Activated T-helper 2 cell treated with anti-CD3 and anti-CD28 coated beads, Interferon-gamma antibody, Interleukin-2, Interleukin-4, amounts not matched to agents 10 μg/mL and 5 μg/mL and 100 μg/mL, durations not matched to agents 14 hours and 24 hours and 36 hours (primary cell): ENCODE measurements at regions not wholly inside any gene's neighbourhood (a gene's known extent, or its start where the extent isn't known, plus 50 kb on each side); places are given as distances from the start of the nearest gene placed in this dataset.

Experiments
- DNase-seq: peaks from one replicate; pipeline ENCODE4 v3.0.0; 2021; ENCODE audit warnings: low spot score
- H3K27ac Mint-ChIP-seq: one replicate; pipeline ENCODE4 v1.8.0; 2021; ENCODE audit warnings: mixed read lengths
- H3K27me3 Mint-ChIP-seq: one replicate; pipeline ENCODE4 v1.8.0; 2021; ENCODE audit warnings: low read depth, mixed read lengths
- H3K36me3 Mint-ChIP-seq: one replicate; pipeline ENCODE4 v1.8.0; 2021; ENCODE audit warnings: low read depth, mixed read lengths
- H3K4me1 Mint-ChIP-seq: one replicate; pipeline ENCODE4 v1.8.0; 2021; ENCODE audit warnings: low read depth, mixed read lengths
- H3K4me3 Mint-ChIP-seq: one replicate; pipeline ENCODE4 v1.8.0; 2021; ENCODE audit warnings: low read depth, mild to moderate bottlenecking, moderate library complexity, mixed read lengths
- H3K9me3 Mint-ChIP-seq: one replicate; pipeline ENCODE4 v1.8.0; 2021; ENCODE audit warnings: mixed read lengths
- intact Hi-C: fragments of 100-400 bp; cut with micrococcal nuclease; formaldehyde crosslinking; loops from one replicate; pipeline ENCODE4 v1.15.1; 2023

- intact Hi-C loops: no loop called here
- Mint-ChIP-seq H3K27me3 (peaks cover 1% of the 10 kb centered on the region), H3K4me1 (no peaks in the 10 kb centered on the region), H3K9me3 (no peaks in the 10 kb centered on the region), H3K27ac (no peak overlapping the region), H3K4me3 (no peak overlapping the region), H3K36me3 (no peaks in the 10 kb centered on the region)
- DNase-seq: no peak
Measured at GRCh38 chr14:25150401-25150800, 100.5 kb upstream of the STXBP6 start.

GRCh38 chr14:25140411-25140810 is 90.5 kb upstream of the STXBP6 start:
- H3K27ac Mint-ChIP-seq: no peak overlapping the region
- peaks cover 2% of the 10 kb centered on the region for H3K27me3 Mint-ChIP-seq
- no peaks in the 10 kb centered on the region for H3K9me3 Mint-ChIP-seq
- H3K4me1 Mint-ChIP-seq: no peaks in the 10 kb centered on the region
- no peak overlapping the region for H3K4me3 Mint-ChIP-seq
- DNase-seq: no peak
- H3K36me3 Mint-ChIP-seq: no peaks in the 10 kb centered on the region
- intact Hi-C loops: loop anchor here (10.0 kb wide), 1 partner anchor 406 kb away; no protein-coding TSS in a partner anchor

DNA sequence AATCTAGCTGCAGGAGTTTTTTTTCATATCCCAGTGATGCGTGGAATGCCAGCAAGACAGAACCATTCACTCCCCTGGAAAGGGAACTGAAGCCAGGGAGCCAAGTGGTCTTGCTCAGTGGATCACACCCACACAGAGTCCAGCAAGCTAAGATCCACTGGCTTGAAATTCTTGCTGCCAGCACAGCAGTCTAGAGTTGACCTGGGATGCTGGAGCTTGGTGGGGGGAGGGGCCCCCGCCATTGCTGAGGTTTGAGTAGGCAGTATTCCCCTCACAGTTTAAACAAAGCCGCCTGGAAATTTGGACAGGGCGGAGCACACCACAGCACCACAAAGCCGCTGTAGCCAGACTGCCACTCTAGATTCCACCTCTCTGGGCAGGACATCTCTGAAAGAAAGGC is 86.9 kb upstream of the STXBP6 start:
- H3K27me3 Mint-ChIP-seq: peaks cover 18% of the 10 kb centered on the region

DNA sequence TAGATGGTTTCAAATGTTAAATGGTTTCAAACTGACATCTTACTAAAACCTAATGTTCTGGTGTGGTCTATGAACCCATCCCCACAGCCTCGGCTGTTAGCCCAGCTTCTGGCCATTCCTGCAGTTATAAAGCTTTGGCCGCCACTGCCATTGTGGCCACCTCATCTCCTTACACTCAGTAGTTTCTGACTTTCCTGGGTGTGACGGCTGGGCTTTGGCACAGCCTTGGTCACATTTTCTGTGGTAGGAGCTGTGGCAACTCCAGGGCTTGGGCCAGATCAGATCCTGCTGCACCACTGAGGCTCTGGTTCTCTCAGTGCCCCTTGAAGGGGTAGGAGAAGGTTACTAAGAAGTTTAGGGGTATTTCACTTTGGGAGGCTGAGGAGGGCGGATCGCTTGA is 84.2 kb upstream of the STXBP6 start:
- Mint-ChIP-seq H3K4me1 (no peaks in the 10 kb centered on the region), H3K27me3 (peaks cover 20% of the 10 kb centered on the region), H3K9me3 (no peaks in the 10 kb centered on the region), H3K4me3 (no peak overlapping the region), H3K27ac (no peak overlapping the region), H3K36me3 (no peaks in the 10 kb centered on the region)
- DNase-seq: no peak
- intact Hi-C loops: no loop called here

More for the DNA sequence above, 86.9 kb upstream of the STXBP6 start:
- intact Hi-C loops: no loop called here
- no peaks in the 10 kb centered on the region for H3K9me3 Mint-ChIP-seq
- no peak for DNase-seq
- no peaks in the 10 kb centered on the region for H3K36me3 Mint-ChIP-seq
- no peaks in the 10 kb centered on the region for H3K4me1 Mint-ChIP-seq
- no peak overlapping the region for H3K27ac Mint-ChIP-seq
- no peak overlapping the region for H3K4me3 Mint-ChIP-seq

GRCh38 chr14:25132732-25133422 is 82.9 kb upstream of the STXBP6 start:
- no peaks in the 10 kb centered on the region for H3K4me1 Mint-ChIP-seq
- intact Hi-C loops: loop anchor here (1.0 kb wide), 2 partner anchors 327 to 423 kb away; no protein-coding TSS in a partner anchor
- no peak overlapping the region for H3K4me3 Mint-ChIP-seq
- no peaks in the 10 kb centered on the region for H3K9me3 Mint-ChIP-seq
- H3K36me3 Mint-ChIP-seq: no peaks in the 10 kb centered on the region
- peak; percentile 27 for DNase-seq
- H3K27me3 Mint-ChIP-seq: peaks cover 20% of the 10 kb centered on the region
- no peak overlapping the region for H3K27ac Mint-ChIP-seq

DNA sequence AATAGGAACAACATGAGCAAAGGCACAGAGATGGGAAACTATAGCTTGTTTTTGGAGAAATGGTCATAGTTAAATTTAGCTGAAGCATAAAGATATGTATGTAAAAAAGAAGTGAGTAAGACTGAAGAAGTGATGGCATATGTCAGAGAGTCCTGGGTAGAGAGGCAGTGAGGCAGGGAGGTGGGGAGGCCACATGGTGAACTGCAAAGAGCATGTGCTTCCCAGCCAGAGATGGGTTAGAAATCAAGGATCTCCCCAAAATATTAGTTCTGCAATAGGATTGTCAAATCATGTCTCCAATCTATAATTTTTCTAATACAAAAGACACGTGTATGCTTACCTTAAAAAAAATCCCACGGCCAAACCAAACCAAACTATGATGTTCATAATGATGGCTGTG is 82.1 kb upstream of the STXBP6 start:
- H3K27me3 Mint-ChIP-seq: peaks cover 20% of the 10 kb centered on the region
- no peak overlapping the region for H3K4me3 Mint-ChIP-seq

GRCh38 chr14:25122843-25123242 is 72.9 kb upstream of the STXBP6 start:
- Mint-ChIP-seq H3K9me3 (no peaks in the 10 kb centered on the region), H3K27me3 (no peaks in the 10 kb centered on the region), H3K27ac (no peak overlapping the region), H3K36me3 (no peaks in the 10 kb centered on the region), H3K4me1 (no peaks in the 10 kb centered on the region), H3K4me3 (no peak overlapping the region)
- DNase-seq: no peak
- intact Hi-C loops: no loop called here

More for the DNA sequence above, 82.1 kb upstream of the STXBP6 start:
- no peaks in the 10 kb centered on the region for H3K4me1 Mint-ChIP-seq
- no peaks in the 10 kb centered on the region for H3K36me3 Mint-ChIP-seq
- H3K27ac Mint-ChIP-seq: no peak overlapping the region
- no peaks in the 10 kb centered on the region for H3K9me3 Mint-ChIP-seq
- no peak for DNase-seq
- intact Hi-C loops: loop anchor here (1.0 kb wide), 2 partner anchors 326 to 422 kb away; no protein-coding TSS in a partner anchor

GRCh38 chr14:25122211-25122610 is 72.3 kb upstream of the STXBP6 start:
- no peak overlapping the region for H3K4me3 Mint-ChIP-seq
- H3K9me3 Mint-ChIP-seq: no peaks in the 10 kb centered on the region
- no peaks in the 10 kb centered on the region for H3K27me3 Mint-ChIP-seq
- H3K27ac Mint-ChIP-seq: no peak overlapping the region
- no peak for DNase-seq
- no peaks in the 10 kb centered on the region for H3K36me3 Mint-ChIP-seq
- intact Hi-C loops: no loop called here
- no peaks in the 10 kb centered on the region for H3K4me1 Mint-ChIP-seq

DNA sequence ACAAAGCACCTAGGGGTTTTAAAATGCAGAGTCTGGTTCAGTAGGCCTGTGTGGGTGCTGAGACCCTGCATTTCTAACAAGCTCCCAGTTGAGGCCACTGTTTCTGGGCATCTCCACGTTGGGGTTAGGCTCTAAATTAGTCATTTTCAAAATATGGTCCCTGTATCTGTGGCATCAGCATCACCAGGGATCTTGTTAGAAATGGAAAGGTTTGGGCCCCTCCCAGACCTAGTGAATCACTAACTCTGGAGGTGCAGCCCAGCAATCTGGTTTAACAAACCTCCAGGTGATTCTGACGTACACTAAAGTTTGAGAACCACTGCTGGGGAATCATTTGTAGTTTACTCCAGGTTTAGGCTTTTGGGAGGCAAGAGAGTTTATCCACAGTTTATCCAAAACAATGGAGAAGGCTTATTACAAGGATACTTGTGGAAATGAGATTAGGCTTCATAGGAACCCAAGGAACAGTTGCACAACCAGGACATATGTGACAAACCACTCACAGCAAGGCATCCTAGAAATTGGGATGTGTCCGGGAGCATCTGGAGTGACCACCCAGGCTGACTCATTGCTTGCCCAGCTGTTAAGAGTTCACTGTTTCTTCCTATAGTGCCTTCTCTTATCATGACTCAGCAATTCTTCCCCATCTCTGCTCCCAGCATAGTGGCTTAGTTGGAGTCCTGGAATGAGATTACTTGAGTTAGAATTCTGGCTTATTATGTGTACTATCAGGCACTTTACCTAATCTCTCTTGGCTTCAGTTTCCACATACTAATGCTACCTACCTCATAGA is 71.6 kb upstream of the STXBP6 start:
- Mint-ChIP-seq H3K4me1 (no peaks in the 10 kb centered on the region), H3K27ac (no peak overlapping the region), H3K27me3 (no peaks in the 10 kb centered on the region), H3K9me3 (no peaks in the 10 kb centered on the region), H3K4me3 (no peak overlapping the region), H3K36me3 (no peaks in the 10 kb centered on the region)
- intact Hi-C loops: no loop called here
- DNase-seq: no peak

- H3K4me3 Mint-ChIP-seq: no peak overlapping the region
- H3K27ac Mint-ChIP-seq: no peak overlapping the region
- intact Hi-C loops: no loop called here
- no peaks in the 10 kb centered on the region for H3K36me3 Mint-ChIP-seq
- DNase-seq: no peak
- H3K27me3 Mint-ChIP-seq: no peaks in the 10 kb centered on the region
- H3K4me1 Mint-ChIP-seq: no peaks in the 10 kb centered on the region
- H3K9me3 Mint-ChIP-seq: no peaks in the 10 kb centered on the region
Measured at GRCh38 chr14:25120261-25120660, 70.3 kb upstream of the STXBP6 start.

- Mint-ChIP-seq H3K27ac (no peak overlapping the region), H3K9me3 (no peaks in the 10 kb centered on the region), H3K36me3 (no peaks in the 10 kb centered on the region), H3K27me3 (no peaks in the 10 kb centered on the region), H3K4me1 (no peaks in the 10 kb centered on the region), H3K4me3 (no peak overlapping the region)
- intact Hi-C loops: no loop called here
- DNase-seq: no peak
Measured at GRCh38 chr14:25118671-25119070, 68.7 kb upstream of the STXBP6 start.

- Mint-ChIP-seq H3K27ac (no peak overlapping the region), H3K27me3 (no peaks in the 10 kb centered on the region), H3K4me3 (no peak overlapping the region), H3K4me1 (no peaks in the 10 kb centered on the region), H3K9me3 (no peaks in the 10 kb centered on the region), H3K36me3 (no peaks in the 10 kb centered on the region)
- intact Hi-C loops: no loop called here
- no peak for DNase-seq
Measured at GRCh38 chr14:25117342-25117741, 67.4 kb upstream of the STXBP6 start.

DNA sequence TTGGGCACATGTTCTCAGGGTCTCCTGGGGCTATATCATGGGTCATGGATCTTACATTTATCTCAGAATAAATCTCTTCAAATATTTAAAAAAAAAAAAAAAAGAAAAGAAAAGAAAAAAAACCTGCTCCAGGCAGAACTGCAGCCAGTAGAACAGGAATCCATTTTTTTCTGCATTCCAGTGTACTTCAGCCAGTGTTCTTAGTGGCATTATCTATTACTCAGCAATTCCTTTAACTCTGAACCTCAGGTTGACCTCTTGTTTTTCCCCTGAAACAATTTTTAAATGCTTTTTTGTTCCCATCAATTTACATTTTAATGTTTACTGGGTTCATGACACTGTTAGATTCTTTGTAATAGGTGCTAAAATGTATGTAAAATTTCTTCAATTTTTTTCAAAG is 66.7 kb upstream of the STXBP6 start:
- H3K36me3 Mint-ChIP-seq: no peaks in the 10 kb centered on the region
- DNase-seq: no peak
- no peaks in the 10 kb centered on the region for H3K4me1 Mint-ChIP-seq
- no peak overlapping the region for H3K27ac Mint-ChIP-seq
- intact Hi-C loops: no loop called here
- no peak overlapping the region for H3K4me3 Mint-ChIP-seq
- no peaks in the 10 kb centered on the region for H3K27me3 Mint-ChIP-seq
- H3K9me3 Mint-ChIP-seq: no peaks in the 10 kb centered on the region
